Chondrocyte (in vitro differentiated cells): ENCODE measurements at regions not wholly inside any gene's neighbourhood (a gene's known extent, or its start where the extent isn't known, plus 50 kb on each side); places are given as distances from the start of the nearest gene placed in this dataset.
A peak's percentile ranks its signal among the peaks of the same experiment; 100 is the strongest.

Experiments
- DNase-seq: peaks from one replicate; pipeline ENCODE4 v3.0.0; 2021; ENCODE audit warnings: mixed read lengths, low spot score
- H3K27ac Mint-ChIP-seq: one replicate; pipeline ENCODE4 v1.8.0; 2021; ENCODE audit warnings: mild to moderate bottlenecking, moderate library complexity, mixed read lengths; ENCODE audit not compliant: unreplicated experiment
- H3K27me3 Mint-ChIP-seq: 2 replicates; pipeline ENCODE4 v1.8.0; 2021; ENCODE audit warnings: low read depth, mixed read lengths
- H3K36me3 Mint-ChIP-seq: 2 replicates; pipeline ENCODE4 v1.8.0; 2021; ENCODE audit warnings: low read depth, mixed read lengths
- H3K4me1 Mint-ChIP-seq: 2 replicates; pipeline ENCODE4 v1.8.0; 2021; ENCODE audit warnings: low read depth, mild to moderate bottlenecking, mixed read lengths
- H3K4me3 Mint-ChIP-seq: one replicate; pipeline ENCODE4 v1.8.0; 2021; ENCODE audit warnings: mild to moderate bottlenecking, moderate library complexity, mixed read lengths; ENCODE audit not compliant: unreplicated experiment
- H3K9me3 Mint-ChIP-seq: 2 replicates; pipeline ENCODE4 v1.8.0; 2021; ENCODE audit warnings: low read depth, mixed read lengths
- CTCF ChIP-seq: fragments of 200-600 bp; sonication (generic); IDR thresholded peaks from 2 replicates; pipeline ENCODE4 v1.5.0; 2021; ENCODE audit warnings: antibody characterized with exemption, mild to moderate bottlenecking, moderate library complexity

DNA sequence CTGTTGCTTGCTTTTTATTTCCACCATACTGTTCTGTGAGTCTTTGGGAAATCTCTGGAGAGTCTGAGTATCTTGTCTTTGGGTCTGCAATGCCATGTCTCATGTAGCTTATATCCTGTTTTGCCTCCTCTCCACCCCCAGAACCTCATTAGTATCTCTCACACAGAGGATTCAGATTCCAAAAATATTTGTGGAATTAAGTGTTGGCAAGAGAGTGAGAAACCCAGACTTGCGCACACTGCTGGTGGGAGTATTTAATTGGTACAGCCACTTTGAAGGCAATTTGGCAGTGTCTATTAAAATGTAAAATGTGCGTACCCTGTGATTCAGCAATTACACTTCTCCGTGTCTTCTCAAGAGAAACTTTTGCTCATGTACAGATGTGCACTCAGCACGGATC, 68.6 kb downstream of the ZNF621 start:
- no peaks in the 10 kb centered on the region for H3K9me3 Mint-ChIP-seq
- H3K4me1 Mint-ChIP-seq, result peaks cover 8% of the 10 kb centered on the region
- H3K27me3 Mint-ChIP-seq, result peaks cover 3% of the 10 kb centered on the region
- no peaks in the 10 kb centered on the region for H3K36me3 Mint-ChIP-seq
- peak overlapping the region; percentile 59 for H3K27ac Mint-ChIP-seq
- TF ChIP-seq CTCF, result no peak
- H3K4me3 Mint-ChIP-seq, result no peak overlapping the region
- DNase-seq, result no peak

- no peak for DNase-seq
- Mint-ChIP-seq H3K4me1 (peaks cover 8% of the 10 kb centered on the region), H3K36me3 (no peaks in the 10 kb centered on the region), H3K4me3 (no peak overlapping the region), H3K9me3 (peaks cover 4% of the 10 kb centered on the region), H3K27ac (no peak overlapping the region), H3K27me3 (peaks cover 12% of the 10 kb centered on the region)
- no peak for TF ChIP-seq CTCF
Observed at GRCh38 chr3:40597441-40597840, 72.7 kb downstream of the ZNF621 start.

- peaks cover 2% of the 10 kb centered on the region for H3K36me3 Mint-ChIP-seq
- H3K27ac Mint-ChIP-seq, result no peak overlapping the region
- H3K4me1 Mint-ChIP-seq, result peaks cover 5% of the 10 kb centered on the region
- no peak for TF ChIP-seq CTCF
- H3K9me3 Mint-ChIP-seq, result peaks cover 4% of the 10 kb centered on the region
- no peak overlapping the region for H3K4me3 Mint-ChIP-seq
- no peak for DNase-seq
- H3K27me3 Mint-ChIP-seq, result peaks cover 14% of the 10 kb centered on the region
Observed at GRCh38 chr3:40598338-40598737, 73.6 kb downstream of the ZNF621 start.

DNA sequence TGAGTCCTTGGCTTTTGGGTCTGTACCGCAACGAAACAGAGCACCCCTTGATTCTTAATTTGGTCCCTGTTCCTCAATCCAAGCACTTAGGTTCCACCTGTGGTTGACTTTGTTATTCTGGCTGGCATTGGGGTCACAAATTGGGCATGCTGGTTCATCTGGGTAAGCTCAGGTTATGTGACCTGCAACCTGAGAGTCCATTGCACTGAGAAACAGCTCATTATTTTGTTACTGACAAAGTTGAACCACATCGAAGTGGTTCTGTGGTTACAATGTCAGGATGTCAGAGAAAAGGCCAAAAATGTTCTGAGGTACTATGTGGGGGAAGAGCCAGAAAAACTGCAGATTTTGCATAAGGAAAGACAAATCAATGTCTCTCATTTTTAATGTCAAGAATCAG, 74.2 kb downstream of the ZNF621 start:
- H3K9me3 Mint-ChIP-seq, result peaks cover 4% of the 10 kb centered on the region
- no peak overlapping the region for H3K27ac Mint-ChIP-seq
- H3K4me1 Mint-ChIP-seq, result no peaks in the 10 kb centered on the region
- peaks cover 14% of the 10 kb centered on the region for H3K27me3 Mint-ChIP-seq
- peaks cover 2% of the 10 kb centered on the region for H3K36me3 Mint-ChIP-seq
- no peak for TF ChIP-seq CTCF
- H3K4me3 Mint-ChIP-seq, result no peak overlapping the region
- no peak for DNase-seq

- no peak overlapping the region for H3K4me3 Mint-ChIP-seq
- H3K27me3 Mint-ChIP-seq, result peaks cover 19% of the 10 kb centered on the region
- no peak overlapping the region for H3K27ac Mint-ChIP-seq
- DNase-seq, result no peak
- peaks cover 2% of the 10 kb centered on the region for H3K36me3 Mint-ChIP-seq
- H3K4me1 Mint-ChIP-seq, result peaks cover under 1% of the 10 kb centered on the region
- peaks cover 4% of the 10 kb centered on the region for H3K9me3 Mint-ChIP-seq
- TF ChIP-seq CTCF, result no peak
Observed at GRCh38 chr3:40602778-40603385, 78.1 kb downstream of the ZNF621 start.
